ENCODE measurements at regions not wholly inside any gene's neighbourhood (a gene's known extent, or its start where the extent isn't known, plus 50 kb on each side); places are given as distances from the start of the nearest gene placed in this dataset.

- ChIA-PET POLR2A (no interaction called here), CTCF (interaction anchor here (0.7 kb wide), 1 partner anchor 174 kb away, joined by 3 read pairs; no protein-coding TSS in a partner anchor)
- H3K36me3 ChIP-seq (ENCODE audit: control insufficient read depth in 2 of 2, insufficient read depth in 1 of 2, low read length in 2 of 2): no peaks in the 10 kb centered on the region
- no peak overlapping the region for H3K4me3 ChIP-seq (ENCODE audit: low read depth, low read length)
- TF ChIP-seq ZNF148 (tag by site-specific recombination; IDR thresholded peaks at IDR 0.05; ENCODE audit: borderline replicate concordance) (no peak), ZNF157 (tag by site-specific recombination; IDR thresholded peaks at IDR 0.05) (no peak), ZNF658 (tag by site-specific recombination; IDR thresholded peaks at IDR 0.05) (no peak), ZFP41 (tag by site-specific recombination; IDR thresholded peaks at IDR 0.05; ENCODE audit: borderline replicate concordance) (no peak), ZNF843 (tag by site-specific recombination; IDR thresholded peaks at IDR 0.05) (no peak), ZNF280C (tag by site-specific recombination; IDR thresholded peaks at IDR 0.05) (no peak)
- H3K27ac ChIP-seq (ENCODE audit: extremely low read depth, low read depth, low read length): no peak overlapping the region
- H3K4me1 ChIP-seq (ENCODE audit: control insufficient read depth, insufficient read depth, low read length): no peaks in the 10 kb centered on the region
- H3K9me3 ChIP-seq (ENCODE audit: control insufficient read depth, insufficient read depth, low read depth, low read length): no peaks in the 10 kb centered on the region
Measured at GRCh38 chr2:22897428-22897827, 487.6 kb upstream of the KLHL29 start.

GRCh38 chr2:22900674-22901073 lies 484.3 kb upstream of the KLHL29 start:
- CTCF ChIA-PET: no interaction called here
- Histone ChIP-seq H3K4me1 (ENCODE audit: control insufficient read depth, insufficient read depth, low read length) (no peaks in the 10 kb centered on the region), H3K4me3 (ENCODE audit: low read depth, low read length) (no peak overlapping the region), H3K36me3 (ENCODE audit: control insufficient read depth in 2 of 2, insufficient read depth in 1 of 2, low read length in 2 of 2) (no peaks in the 10 kb centered on the region), H3K27ac (ENCODE audit: extremely low read depth, low read depth, low read length) (no peak overlapping the region), H3K9me3 (ENCODE audit: control insufficient read depth, insufficient read depth, low read depth, low read length) (no peaks in the 10 kb centered on the region)
- POLR2A ChIA-PET: no interaction called here
- TF ChIP-seq ZNF184 (tag by site-specific recombination; IDR thresholded peaks at IDR 0.05) (no peak), ZNF302 (tag by site-specific recombination; IDR thresholded peaks at IDR 0.05; ENCODE audit: low read depth) (no peak), ZNF16 (tag by site-specific recombination; IDR thresholded peaks at IDR 0.05; ENCODE audit: low read depth) (no peak), ZNF704 (tag by site-specific recombination; IDR thresholded peaks at IDR 0.05) (no peak), KLF16 (tag by site-specific recombination; IDR thresholded peaks at IDR 0.05) (no peak), KLF8 (tag by site-specific recombination; IDR thresholded peaks at IDR 0.05) (no peak), ZNF830 (tag by site-specific recombination; IDR thresholded peaks at IDR 0.05; ENCODE audit: low read depth) (no peak), PRDM1 (tag by site-specific recombination; IDR thresholded peaks at IDR 0.05) (no peak), OVOL3 (tag by site-specific recombination; IDR thresholded peaks at IDR 0.05) (no peak), ZNF157 (tag by site-specific recombination; IDR thresholded peaks at IDR 0.05) (no peak), PRDM2 (tag by site-specific recombination; IDR thresholded peaks at IDR 0.05; ENCODE audit: borderline replicate concordance) (no peak), MZF1 (tag by site-specific recombination; IDR thresholded peaks at IDR 0.05; ENCODE audit: borderline replicate concordance) (no peak), ZNF248 (tag by site-specific recombination; IDR thresholded peaks at IDR 0.05) (no peak), SP2 (tag by site-specific recombination; IDR thresholded peaks at IDR 0.05) (no peak), REPIN1 (tag by site-specific recombination; IDR thresholded peaks at IDR 0.05; ENCODE audit: low read depth) (no peak)
- TF ChIP-seq, protein P1, sequence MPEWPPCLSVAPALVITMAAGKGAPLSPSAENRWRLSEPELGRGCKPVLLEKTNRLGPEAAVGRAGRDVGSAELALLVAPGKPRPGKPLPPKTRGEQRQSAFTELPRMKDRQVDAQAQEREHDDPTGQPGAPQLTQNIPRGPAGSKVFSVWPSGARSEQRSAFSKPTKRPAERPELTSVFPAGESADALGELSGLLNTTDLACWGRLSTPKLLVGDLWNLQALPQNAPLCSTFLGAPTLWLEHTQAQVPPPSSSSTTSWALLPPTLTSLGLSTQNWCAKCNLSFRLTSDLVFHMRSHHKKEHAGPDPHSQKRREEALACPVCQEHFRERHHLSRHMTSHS (tag by site-specific recombination; IDR thresholded peaks at IDR 0.05): no peak
- TF ChIP-seq, protein P2, sequence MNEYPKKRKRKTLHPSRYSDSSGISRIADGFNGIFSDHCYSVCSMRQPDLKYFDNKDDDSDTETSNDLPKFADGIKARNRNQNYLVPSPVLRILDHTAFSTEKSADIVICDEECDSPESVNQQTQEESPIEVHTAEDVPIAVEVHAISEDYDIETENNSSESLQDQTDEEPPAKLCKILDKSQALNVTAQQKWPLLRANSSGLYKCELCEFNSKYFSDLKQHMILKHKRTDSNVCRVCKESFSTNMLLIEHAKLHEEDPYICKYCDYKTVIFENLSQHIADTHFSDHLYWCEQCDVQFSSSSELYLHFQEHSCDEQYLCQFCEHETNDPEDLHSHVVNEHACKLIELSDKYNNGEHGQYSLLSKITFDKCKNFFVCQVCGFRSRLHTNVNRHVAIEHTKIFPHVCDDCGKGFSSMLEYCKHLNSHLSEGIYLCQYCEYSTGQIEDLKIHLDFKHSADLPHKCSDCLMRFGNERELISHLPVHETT (tag by site-specific recombination; IDR thresholded peaks at IDR 0.05): no peak

Data from HEK293 (cell line).